ENCODE measurements at regions not wholly inside any gene's neighbourhood (a gene's known extent, or its start where the extent isn't known, plus 50 kb on each side); places are given as distances from the start of the nearest gene placed in this dataset.

GRCh38 chr11:13841393-13841792 lies 121.1 kb upstream of the SPON1 start:
- TF ChIP-seq CTCF (IDR thresholded peaks at IDR 0.05) = no peak
- no peak for TF ChIP-seq EZH2 (IDR thresholded peaks at IDR 0.05)
